ENCODE measurements at regions not wholly inside any gene's neighbourhood (a gene's known extent, or its start where the extent isn't known, plus 50 kb on each side); places are given as distances from the start of the nearest gene placed in this dataset.

DNA sequence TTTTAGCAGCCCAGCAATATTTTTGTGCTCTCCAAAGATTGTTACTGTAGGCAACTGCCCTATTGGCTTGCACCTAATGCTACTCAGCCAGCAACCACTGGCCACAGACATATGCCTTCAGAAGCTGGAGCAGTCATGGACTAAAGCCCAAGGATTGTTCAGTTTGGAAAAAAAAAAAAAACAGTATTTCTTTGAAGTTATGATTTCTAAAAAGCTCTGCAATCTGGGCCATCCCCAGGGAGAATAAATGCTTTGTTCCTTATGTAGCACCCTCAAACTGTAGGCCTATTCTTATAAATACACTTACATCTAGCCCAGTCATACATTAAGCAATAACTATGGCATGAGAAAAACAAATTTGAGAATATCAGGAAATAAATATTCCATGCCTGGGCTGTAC is 2190.5 kb upstream of the RAG2 start:
- TF ChIP-seq HMGXB4 (CRISPR knock-in tag; IDR thresholded peaks at IDR 0.05; ENCODE audit: borderline replicate concordance in 1 of 2, low read depth in 1 of 2) (no peak), SIN3B (IDR thresholded peaks at IDR 0.05; ENCODE audit: low read length) (no peak), CREB1 (IDR thresholded peaks at IDR 0.05) (no peak), CREB1 (CRISPR knock-in tag; IDR thresholded peaks at IDR 0.05) (no peak), MED8 (CRISPR knock-in tag; IDR thresholded peaks at IDR 0.05; ENCODE audit: insufficient replicate concordance) (no peak), PBX3 (CRISPR knock-in tag; IDR thresholded peaks at IDR 0.05; ENCODE audit: borderline replicate concordance) (no peak), HNRNPH1 (optimal IDR thresholded peaks at IDR 0.05; ENCODE audit: low read depth, low read length) (no peak)
- TF ChIP-seq, protein P1, sequence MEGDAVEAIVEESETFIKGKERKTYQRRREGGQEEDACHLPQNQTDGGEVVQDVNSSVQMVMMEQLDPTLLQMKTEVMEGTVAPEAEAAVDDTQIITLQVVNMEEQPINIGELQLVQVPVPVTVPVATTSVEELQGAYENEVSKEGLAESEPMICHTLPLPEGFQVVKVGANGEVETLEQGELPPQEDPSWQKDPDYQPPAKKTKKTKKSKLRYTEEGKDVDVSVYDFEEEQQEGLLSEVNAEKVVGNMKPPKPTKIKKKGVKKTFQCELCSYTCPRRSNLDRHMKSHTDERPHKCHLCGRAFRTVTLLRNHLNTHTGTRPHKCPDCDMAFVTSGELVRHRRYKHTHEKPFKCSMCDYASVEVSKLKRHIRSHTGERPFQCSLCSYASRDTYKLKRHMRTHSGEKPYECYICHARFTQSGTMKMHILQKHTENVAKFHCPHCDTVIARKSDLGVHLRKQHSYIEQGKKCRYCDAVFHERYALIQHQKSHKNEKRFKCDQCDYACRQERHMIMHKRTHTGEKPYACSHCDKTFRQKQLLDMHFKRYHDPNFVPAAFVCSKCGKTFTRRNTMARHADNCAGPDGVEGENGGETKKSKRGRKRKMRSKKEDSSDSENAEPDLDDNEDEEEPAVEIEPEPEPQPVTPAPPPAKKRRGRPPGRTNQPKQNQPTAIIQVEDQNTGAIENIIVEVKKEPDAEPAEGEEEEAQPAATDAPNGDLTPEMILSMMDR (CRISPR knock-in tag; IDR thresholded peaks at IDR 0.05) = no peak
- TF ChIP-seq, protein P2, sequence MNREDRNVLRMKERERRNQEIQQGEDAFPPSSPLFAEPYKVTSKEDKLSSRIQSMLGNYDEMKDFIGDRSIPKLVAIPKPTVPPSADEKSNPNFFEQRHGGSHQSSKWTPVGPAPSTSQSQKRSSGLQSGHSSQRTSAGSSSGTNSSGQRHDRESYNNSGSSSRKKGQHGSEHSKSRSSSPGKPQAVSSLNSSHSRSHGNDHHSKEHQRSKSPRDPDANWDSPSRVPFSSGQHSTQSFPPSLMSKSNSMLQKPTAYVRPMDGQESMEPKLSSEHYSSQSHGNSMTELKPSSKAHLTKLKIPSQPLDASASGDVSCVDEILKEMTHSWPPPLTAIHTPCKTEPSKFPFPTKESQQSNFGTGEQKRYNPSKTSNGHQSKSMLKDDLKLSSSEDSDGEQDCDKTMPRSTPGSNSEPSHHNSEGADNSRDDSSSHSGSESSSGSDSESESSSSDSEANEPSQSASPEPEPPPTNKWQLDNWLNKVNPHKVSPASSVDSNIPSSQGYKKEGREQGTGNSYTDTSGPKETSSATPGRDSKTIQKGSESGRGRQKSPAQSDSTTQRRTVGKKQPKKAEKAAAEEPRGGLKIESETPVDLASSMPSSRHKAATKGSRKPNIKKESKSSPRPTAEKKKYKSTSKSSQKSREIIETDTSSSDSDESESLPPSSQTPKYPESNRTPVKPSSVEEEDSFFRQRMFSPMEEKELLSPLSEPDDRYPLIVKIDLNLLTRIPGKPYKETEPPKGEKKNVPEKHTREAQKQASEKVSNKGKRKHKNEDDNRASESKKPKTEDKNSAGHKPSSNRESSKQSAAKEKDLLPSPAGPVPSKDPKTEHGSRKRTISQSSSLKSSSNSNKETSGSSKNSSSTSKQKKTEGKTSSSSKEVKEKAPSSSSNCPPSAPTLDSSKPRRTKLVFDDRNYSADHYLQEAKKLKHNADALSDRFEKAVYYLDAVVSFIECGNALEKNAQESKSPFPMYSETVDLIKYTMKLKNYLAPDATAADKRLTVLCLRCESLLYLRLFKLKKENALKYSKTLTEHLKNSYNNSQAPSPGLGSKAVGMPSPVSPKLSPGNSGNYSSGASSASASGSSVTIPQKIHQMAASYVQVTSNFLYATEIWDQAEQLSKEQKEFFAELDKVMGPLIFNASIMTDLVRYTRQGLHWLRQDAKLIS (CRISPR knock-in tag; IDR thresholded peaks at IDR 0.05) = no peak

Measured in HepG2 (cell line).